Brain microvascular endothelial cell (primary cell): ENCODE measurements at regions not wholly inside any gene's neighbourhood (a gene's known extent, or its start where the extent isn't known, plus 50 kb on each side); places are given as distances from the start of the nearest gene placed in this dataset.

Experiments used
- DNase-seq: peaks from one replicate; pipeline ENCODE4 v3.0.0-alpha.2; 2020
- H3K27ac ChIP-seq: fragments of 250-450 bp; sonication (Bioruptor Pico); 2 replicates; pipeline ENCODE4 v1.5.1; 2020; ENCODE audit warnings: mild to moderate bottlenecking, moderate library complexity
- H3K27me3 ChIP-seq: fragments of 250-450 bp; sonication (Bioruptor Pico); replicated peaks from 2 replicates; pipeline ENCODE4 v1.5.1; 2020; ENCODE audit warnings: mild to moderate bottlenecking
- H3K36me3 ChIP-seq: fragments of 250-450 bp; sonication (Bioruptor Pico); replicated peaks from 2 replicates; pipeline ENCODE4 v1.5.1; 2020; ENCODE audit warnings: mild to moderate bottlenecking
- H3K4me3 ChIP-seq: 2 replicates; pipeline ENCODE4 v1.5.1; 2011; ENCODE audit warnings: low read depth, mild to moderate bottlenecking, control low read depth, low read length, moderate library complexity
- CTCF ChIP-seq: IDR thresholded peaks from 2 replicates; pipeline ENCODE4 v1.5.1; 2011; ENCODE audit warnings: low read depth, mild to moderate bottlenecking, moderate library complexity, low read length, control low read depth, inconsistent platforms; ENCODE audit errors: missing control alignments
- in situ Hi-C: cut with HindIII; loops from 2 replicates; pipeline ENCODE4 v1.10.0; 2017; ENCODE audit warnings: low sequenced_read_pairs, low pct_ligation_motif_present

GRCh38 chr1:80982831-80983230, 817.9 kb upstream of the ADGRL2 start:
- H3K36me3 ChIP-seq = no peaks in the 10 kb centered on the region
- H3K27ac ChIP-seq = no peak overlapping the region
- no peak for DNase-seq
- no peaks in the 10 kb centered on the region for H3K27me3 ChIP-seq
- in situ Hi-C loops = no loop called here
- TF ChIP-seq CTCF = no peak
- no peak overlapping the region for H3K4me3 ChIP-seq

- Histone ChIP-seq H3K27me3 (no peaks in the 10 kb centered on the region), H3K36me3 (no peaks in the 10 kb centered on the region), H3K27ac (no peak overlapping the region), H3K4me3 (no peak overlapping the region)
- in situ Hi-C loops = no loop called here
- DNase-seq = no peak
- no peak for TF ChIP-seq CTCF
Measured at GRCh38 chr1:80973101-80973500, 827.6 kb upstream of the ADGRL2 start.

DNA sequence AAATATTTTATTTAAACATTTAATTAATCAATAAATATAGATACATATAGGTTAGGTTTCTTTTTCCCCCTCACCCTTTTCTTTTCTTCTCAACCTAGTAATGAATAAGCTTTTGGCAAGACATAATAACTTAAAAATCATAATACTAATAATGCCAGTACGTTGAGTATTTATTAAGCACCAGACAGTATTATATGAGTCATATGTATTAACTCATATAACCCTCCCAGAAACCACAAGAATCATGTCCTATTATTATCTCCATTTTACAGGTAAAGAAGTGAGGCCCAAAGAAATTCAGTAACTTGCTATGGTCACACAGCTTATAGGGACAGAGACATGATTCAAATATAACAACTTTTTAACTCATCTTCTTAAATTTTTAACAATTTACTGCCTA, 834.5 kb upstream of the ADGRL2 start:
- Histone ChIP-seq H3K4me3 (no peak overlapping the region), H3K27me3 (no peaks in the 10 kb centered on the region), H3K36me3 (no peaks in the 10 kb centered on the region), H3K27ac (no peak overlapping the region)
- no peak for TF ChIP-seq CTCF
- DNase-seq = no peak
- in situ Hi-C loops = no loop called here

DNA sequence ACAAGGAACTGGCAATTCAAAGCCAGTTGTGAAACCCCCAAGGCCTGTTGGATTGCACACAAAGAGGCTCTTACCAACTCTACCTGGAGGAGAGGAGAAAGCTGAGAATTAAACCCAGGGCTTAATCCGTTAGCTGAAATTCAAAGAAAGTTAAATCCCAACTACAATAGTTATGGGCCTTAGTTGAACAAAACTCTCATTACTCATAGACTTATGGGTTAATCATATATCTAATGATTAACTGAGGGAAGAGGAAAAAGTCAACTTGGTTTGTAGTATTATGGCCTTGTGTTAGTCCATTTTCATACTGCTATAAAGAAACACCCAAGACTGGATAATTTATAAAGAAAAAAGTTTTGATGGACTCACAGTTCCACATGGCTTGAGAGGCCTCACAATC, 838.2 kb upstream of the ADGRL2 start:
- no peak for DNase-seq
- H3K4me3 ChIP-seq = no peak overlapping the region
- TF ChIP-seq CTCF = no peak
- H3K27ac ChIP-seq = no peak overlapping the region
- H3K36me3 ChIP-seq = no peaks in the 10 kb centered on the region
- H3K27me3 ChIP-seq = no peaks in the 10 kb centered on the region
- in situ Hi-C loops = no loop called here

- no peak for DNase-seq
- H3K27ac ChIP-seq = no peak overlapping the region
- no peak overlapping the region for H3K4me3 ChIP-seq
- H3K36me3 ChIP-seq = no peaks in the 10 kb centered on the region
- H3K27me3 ChIP-seq = no peaks in the 10 kb centered on the region
- no peak for TF ChIP-seq CTCF
- in situ Hi-C loops = no loop called here
Measured at GRCh38 chr1:80961464-80962190, 839.1 kb upstream of the ADGRL2 start.

DNA sequence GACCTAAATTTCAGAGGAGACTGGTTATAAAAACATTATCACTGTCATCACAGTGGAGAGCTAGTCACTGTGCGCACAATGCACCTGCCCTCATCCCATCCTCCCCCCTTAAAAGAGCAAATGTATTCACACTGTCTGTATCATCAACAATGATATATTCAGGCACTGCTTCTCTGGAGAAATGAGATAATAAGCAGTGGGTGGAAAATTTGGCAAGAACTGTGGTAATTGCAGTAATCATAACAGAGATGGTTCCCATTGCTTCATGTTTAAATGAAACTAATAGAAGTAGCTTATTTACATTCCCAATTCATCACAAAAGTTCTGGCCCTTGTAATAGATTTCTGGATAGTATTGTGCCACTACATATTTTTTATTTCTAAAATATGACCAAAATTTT, 867.4 kb upstream of the ADGRL2 start:
- no peak for TF ChIP-seq CTCF
- no peak overlapping the region for H3K4me3 ChIP-seq
- H3K36me3 ChIP-seq = no peaks in the 10 kb centered on the region
- in situ Hi-C loops = no loop called here
- no peak for DNase-seq
- H3K27ac ChIP-seq = no peak overlapping the region
- no peaks in the 10 kb centered on the region for H3K27me3 ChIP-seq
